ENCODE measurements at regions not wholly inside any gene's neighbourhood (a gene's known extent, or its start where the extent isn't known, plus 50 kb on each side); places are given as distances from the start of the nearest gene placed in this dataset.

- no peak for DNase-seq (ENCODE audit: low read depth)
Measured at GRCh38 chr2:139409212-139409611, 629.0 kb upstream of the NXPH2 start.

- DNase-seq (ENCODE audit: low read depth), result no peak
Measured at GRCh38 chr2:139403948-139404347, 623.8 kb upstream of the NXPH2 start.

DNA sequence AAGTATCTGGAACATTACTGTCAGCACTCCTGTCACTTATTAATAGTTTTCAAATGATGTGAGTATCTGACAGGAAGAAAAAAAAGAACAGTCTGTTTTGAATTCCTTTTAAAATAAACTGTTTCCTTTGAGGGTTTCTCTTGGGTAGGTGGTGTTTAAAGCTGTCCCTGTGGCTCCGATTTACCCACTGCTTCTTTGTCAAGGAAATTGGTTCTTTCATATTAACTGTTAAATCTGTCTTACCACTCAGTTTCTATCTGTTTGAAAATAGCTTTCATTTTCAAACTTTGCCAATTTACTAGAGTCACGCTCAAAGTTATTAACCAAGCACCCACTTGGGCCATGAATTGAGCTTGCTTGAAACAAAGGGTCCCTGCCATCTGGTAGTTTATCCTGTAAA, 614.6 kb upstream of the NXPH2 start:
- DNase-seq (ENCODE audit: low read depth), result no peak

DNA sequence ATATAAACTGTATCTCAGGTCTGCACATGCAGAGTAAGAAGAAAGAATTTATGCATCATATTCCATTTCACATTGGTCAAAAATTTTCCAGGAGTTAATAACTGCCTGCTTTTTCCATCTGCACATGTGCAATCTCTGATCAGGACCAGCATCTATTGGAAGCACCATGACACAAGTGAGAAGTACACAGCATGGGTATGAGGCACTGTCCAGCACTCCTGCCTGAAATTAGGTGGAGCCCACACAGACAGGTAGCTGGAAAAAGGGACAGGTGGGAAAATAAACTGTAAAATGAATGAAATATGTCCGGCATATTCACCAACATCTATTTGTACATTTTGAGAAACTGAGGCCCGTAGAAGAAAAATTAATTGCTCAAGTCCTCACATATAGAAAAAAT, 609.2 kb upstream of the NXPH2 start:
- DNase-seq (ENCODE audit: low read depth), result no peak

DNA sequence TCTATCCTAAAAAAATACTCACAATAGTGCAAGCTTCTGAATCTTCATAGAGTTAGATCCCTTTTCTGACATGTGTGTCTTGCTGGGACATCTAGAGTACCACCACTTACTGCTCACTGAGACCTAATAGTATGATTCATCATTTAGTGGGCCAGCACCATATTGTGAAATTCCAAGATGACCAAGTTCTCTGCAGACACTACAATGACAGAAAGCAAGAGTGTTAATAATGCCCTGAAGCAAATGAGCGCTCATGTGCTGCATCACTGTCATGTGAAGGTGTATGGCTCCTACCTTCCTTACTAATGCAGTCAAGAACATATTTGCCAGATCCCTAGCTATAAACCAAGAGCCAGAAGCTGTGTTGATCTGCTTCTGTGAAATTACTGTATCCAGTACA, 606.2 kb upstream of the NXPH2 start:
- DNase-seq (ENCODE audit: low read depth), result no peak

GRCh38 chr2:139383532-139383931, 603.3 kb upstream of the NXPH2 start:
- DNase-seq (ENCODE audit: low read depth), result no peak

- no peak for DNase-seq (ENCODE audit: low read depth)
Measured at GRCh38 chr2:139380051-139380450, 599.9 kb upstream of the NXPH2 start.

DNA sequence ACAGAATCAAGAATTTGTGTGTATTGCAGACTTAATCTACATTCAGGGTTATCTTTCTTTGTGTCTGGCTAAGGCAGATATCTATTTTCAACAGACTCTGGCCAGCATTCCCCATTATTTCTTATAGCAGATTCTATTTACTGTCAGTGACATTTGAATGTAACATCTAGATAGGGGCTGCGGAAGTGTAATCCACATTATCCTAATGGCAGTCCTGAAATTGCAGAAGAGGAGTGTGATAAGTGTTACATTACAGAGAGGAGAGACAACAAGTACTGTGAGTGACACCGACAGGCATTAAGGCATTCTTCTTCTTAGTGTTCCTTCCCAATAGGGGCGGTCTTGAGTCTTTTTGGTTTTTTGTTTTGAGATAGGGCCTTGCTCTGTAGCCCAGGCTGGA, 598.2 kb upstream of the NXPH2 start:
- no peak for DNase-seq (ENCODE audit: low read depth)

DNA sequence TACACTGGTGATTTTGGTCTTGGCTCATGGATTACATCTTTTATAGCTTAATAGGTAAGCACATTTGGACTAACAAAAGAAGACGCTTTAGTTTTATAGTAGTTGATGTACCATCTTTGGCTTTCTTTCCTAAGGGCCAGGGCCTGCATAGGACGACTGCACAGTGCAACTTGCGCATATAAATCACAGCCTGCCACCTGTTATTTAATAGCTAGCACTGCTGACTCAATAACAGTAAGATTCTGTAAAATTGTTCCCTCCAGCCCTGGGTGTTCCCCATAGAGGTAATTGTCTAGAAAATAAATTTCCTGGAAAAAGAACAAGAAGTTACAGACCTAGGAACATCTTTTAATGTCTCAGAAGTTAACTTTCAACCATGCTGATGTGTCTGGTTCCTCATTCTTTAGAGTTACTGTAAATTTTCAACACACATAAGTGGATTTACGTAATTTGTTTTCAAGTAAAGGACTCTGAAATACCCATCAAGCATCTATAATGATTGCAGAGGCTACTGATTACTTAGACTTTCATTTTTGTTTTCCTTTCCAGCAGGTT, 594.2 kb upstream of the NXPH2 start:
- DNase-seq (ENCODE audit: low read depth), result no peak

- DNase-seq (ENCODE audit: low read depth), result no peak
Measured at GRCh38 chr2:139369423-139370409, 589.5 kb upstream of the NXPH2 start.

DNA sequence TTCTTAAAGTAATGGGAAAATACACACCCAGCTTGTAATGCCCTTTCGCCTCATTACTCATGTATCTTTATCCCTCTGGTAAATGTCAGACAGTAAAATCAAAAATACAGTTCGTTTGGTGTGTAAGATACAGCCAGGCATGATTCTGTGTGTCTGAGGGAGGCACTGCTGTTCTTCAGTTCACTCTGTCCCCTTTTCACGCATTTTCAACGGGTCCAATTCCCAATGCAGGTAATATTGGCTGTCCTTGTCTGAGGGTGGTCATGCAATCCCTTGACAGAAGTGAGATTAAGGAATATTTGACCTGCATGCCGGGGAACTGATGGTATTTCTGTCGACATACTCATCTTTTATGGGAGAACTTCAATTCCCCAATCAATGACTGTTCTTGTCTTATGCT, 587.2 kb upstream of the NXPH2 start:
- no peak for DNase-seq (ENCODE audit: low read depth)

GRCh38 chr2:139366681-139367080, 586.5 kb upstream of the NXPH2 start:
- DNase-seq (ENCODE audit: low read depth), result no peak

DNA sequence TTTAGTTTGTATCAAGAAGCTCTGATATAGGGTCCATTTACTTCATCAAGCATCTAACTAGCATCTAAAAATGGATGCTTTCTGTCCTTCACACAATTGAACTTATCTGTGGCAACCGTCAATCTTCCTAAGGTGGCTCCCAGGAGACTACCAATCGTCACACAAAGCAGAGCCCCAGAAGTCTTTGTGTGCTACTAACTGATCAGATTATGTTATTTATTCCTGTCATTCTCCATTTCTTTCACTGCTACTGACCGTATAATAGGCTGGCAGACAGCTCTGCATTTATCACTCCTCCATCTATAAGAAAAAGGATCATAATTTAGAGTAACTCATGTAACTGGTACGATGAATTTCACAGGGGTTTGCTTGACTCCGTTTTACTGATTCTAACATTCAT, 585.0 kb upstream of the NXPH2 start:
- DNase-seq (ENCODE audit: low read depth), result no peak

DNA sequence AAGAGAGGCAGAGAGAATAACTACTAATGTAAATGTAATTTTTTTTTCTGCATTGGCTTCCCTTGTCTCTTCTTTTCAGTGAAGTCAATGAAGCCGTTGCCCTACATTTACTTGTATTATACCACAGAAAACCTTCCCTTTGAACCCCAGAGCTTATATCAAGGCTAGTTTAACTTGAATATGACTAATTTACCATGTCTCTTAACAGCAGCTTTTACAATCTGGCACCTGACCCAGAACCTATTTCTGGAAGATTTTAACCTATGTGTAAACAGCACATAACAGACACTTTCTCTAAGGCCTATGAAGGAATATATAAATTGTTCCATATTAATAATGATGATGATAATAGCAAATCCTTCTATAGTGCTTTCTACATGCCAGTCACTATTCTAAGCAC, 580.5 kb upstream of the NXPH2 start:
- DNase-seq (ENCODE audit: low read depth), result no peak

- no peak for DNase-seq (ENCODE audit: low read depth)
Measured at GRCh38 chr2:139359818-139360217, 579.6 kb upstream of the NXPH2 start.

- no peak for DNase-seq (ENCODE audit: low read depth)
Measured at GRCh38 chr2:139357972-139358371, 577.8 kb upstream of the NXPH2 start.

DNA sequence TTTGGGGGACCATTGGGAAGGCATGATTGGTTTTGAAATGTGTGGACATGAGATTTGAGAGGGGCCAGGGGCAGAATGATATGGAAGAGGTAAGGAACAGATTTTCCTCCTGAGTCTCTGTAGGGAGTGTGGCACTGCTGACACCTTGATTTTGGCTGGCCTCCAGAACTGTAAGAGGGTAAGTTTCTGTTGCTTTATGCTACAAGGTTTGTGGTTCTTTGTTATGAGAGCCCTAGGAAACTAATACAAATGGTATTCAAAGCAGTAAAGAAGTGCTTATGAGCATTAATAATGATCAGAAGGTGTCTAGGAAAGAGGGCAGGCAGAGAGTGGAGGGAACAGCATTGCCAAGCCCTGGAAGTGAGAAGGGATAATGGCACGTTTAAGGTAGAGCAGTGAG, 574.3 kb upstream of the NXPH2 start:
- DNase-seq (ENCODE audit: low read depth), result no peak

GRCh38 chr2:139353874-139354273, 573.7 kb upstream of the NXPH2 start:
- DNase-seq (ENCODE audit: low read depth), result no peak

GRCh38 chr2:139317259-139317658, 537.1 kb upstream of the NXPH2 start:
- DNase-seq (ENCODE audit: low read depth), result no peak

DNA sequence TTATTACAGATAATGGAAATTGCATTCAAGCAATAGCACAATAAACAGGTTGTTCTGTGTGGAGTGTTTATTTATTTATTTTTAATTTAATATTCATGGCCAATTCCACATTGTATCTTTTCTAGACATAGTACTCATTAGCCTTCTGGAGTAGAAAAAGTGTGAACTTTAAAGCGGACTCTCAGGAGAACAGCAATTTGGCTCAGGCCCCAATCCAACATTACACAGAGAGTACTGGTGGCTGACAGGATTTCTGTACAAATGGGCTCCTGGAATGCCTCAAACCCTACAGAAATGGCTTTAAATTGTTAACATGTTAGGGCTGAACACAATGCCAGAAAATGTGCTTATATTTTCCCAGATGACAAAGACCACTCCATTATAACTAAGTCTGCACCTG, 533.9 kb upstream of the NXPH2 start:
- no peak for DNase-seq (ENCODE audit: low read depth)

DNA sequence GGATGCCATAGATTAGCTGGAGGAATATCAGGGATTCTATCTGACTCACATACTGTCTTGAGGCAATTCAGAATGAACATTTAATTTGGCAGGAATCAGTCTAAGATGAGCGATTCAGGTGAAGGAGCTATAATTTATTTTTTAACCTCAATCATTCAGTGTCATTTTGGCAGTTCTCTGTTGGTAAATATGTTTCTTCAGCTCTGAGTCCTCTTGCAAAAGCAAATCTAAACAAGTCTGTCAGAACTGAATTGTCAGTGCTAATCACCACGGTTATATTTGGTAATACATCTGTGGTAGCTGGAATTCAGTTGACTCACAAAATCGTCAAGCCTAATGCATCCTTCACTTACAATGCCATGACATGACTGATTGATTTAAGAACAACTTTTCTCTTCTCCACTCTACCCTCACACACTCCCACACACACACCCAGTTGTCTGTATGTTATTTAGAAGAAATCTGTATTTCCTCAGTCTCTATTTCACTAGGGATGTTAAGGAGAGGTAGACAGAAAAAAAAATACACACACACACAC, 516.6 kb upstream of the NXPH2 start:
- no peak for DNase-seq (ENCODE audit: low read depth)

DNA sequence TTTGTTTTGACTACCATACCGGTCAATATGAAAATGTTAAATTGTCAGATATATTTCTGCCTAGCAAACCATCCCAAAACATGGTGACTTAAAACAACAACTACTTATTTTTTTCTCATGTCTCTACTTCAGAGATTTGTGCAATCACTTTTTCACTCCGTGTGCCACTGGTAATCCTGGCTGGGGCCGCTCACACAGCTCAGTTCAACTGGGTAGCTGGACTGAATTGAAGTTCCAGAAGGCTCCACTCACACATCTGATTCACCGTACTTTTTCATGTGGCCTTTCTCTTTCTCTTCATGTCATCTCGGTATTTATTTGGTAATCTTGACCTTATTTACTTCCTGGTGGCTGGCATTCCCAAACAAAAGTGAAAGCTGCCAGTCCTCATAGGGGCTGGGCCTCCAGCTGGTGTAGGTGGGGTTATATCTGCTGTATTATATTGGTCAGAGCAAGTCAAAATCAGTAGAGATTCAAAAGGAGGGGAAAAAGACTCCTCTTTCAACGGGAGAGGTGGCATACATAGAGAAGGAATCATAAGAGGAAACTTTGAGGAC, 513.9 kb upstream of the NXPH2 start:
- DNase-seq (ENCODE audit: low read depth), result no peak

DNA sequence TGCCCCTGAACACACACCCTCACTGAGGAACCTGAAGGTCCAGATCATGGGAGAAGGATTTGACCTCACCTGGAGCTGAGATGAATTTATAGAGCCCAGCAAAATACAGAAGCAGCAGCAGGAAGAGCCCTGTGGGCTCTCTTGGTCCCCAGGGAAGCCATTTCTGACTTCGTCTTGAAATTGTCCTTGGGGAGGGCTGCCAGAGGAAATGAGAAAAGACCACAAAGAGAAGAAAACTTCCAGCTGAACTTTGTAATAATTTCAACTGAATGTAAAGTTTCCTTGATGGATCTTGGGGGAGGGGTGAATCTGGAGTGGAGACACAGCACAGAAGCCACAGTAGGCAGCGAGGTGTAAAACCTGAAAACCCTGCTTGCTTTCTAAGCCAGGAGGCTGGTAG, 500.9 kb upstream of the NXPH2 start:
- no peak for DNase-seq (ENCODE audit: low read depth)

Measured in EH (cell line).